CD14-positive monocyte (primary cell): ENCODE measurements at regions not wholly inside any gene's neighbourhood (a gene's known extent, or its start where the extent isn't known, plus 50 kb on each side); places are given as distances from the start of the nearest gene placed in this dataset.

Source experiments
- DNase-seq, 3 donors: peaks; one replicate each; pipeline ENCODE4 v3.0.0-alpha.2; 2011 to 2022
- H2AFZ ChIP-seq: 2 replicates; pipeline ENCODE4 v1.6.0; 2012; ENCODE audit warnings: mild to moderate bottlenecking, low read depth, low read length, inconsistent platforms; ENCODE audit not compliant: insufficient read depth, poor library complexity, severe bottlenecking
- H3K27ac ChIP-seq, 2 donors: 1 replicate in 1 of 2; 2 replicates in 1 of 2; pipeline ENCODE4 v1.5.1; 2012 to 2013; ENCODE audit warnings: low read length in 2 of 2, control low read depth in 1 of 2, inconsistent platforms in 1 of 2, low read depth in 1 of 2, mild to moderate bottlenecking in 1 of 2
- H3K27me3 ChIP-seq, 2 donors: one replicate each; pipeline versions ENCODE4 v1.6.0 to v1.6.1; 2011 to 2013; ENCODE audit warnings: low read length in 2 of 2; ENCODE audit not compliant: control insufficient read depth in 2 of 2, insufficient read depth in 2 of 2
- H3K36me3 ChIP-seq, 2 donors: replicated peaks in 1 of 2; 1 replicate in 1 of 2; 2 replicates in 1 of 2; pipeline versions ENCODE4 v1.5.1 to v1.6.1; 2012 to 2013; ENCODE audit warnings: low read length in 2 of 2, control low read depth in 1 of 2, inconsistent platforms in 1 of 2, mild to moderate bottlenecking in 1 of 2; ENCODE audit not compliant: insufficient read depth in 2 of 2, control insufficient read depth in 1 of 2
- H3K4me1 ChIP-seq, 2 donors: 1 replicate in 1 of 2; 2 replicates in 1 of 2; pipeline versions ENCODE4 v1.5.1 to v1.6.1; 2012 to 2013; ENCODE audit warnings: low read length in 2 of 2, control low read depth in 1 of 2, inconsistent platforms in 1 of 2, mild to moderate bottlenecking in 1 of 2, moderate library complexity in 1 of 2; ENCODE audit not compliant: insufficient read depth in 2 of 2, control insufficient read depth in 1 of 2
- H3K4me2 ChIP-seq: replicated peaks from 2 replicates; pipeline ENCODE3; 2012; ENCODE audit warnings: low read length, moderate library complexity, mild to moderate bottlenecking; ENCODE audit not compliant: poor library complexity, severe bottlenecking; ENCODE audit errors: extremely low read depth
- H3K4me3 ChIP-seq, 3 experiments: fragments of 200-600 bp in 1 of 3; sonication (generic) in 1 of 3; replicated peaks in 1 of 3; 1 replicate in 2 of 3; 2 replicates in 1 of 3; pipeline ENCODE4 v1.5.1; 2011 to 2013; ENCODE audit warnings: low read length in 3 of 3, mild to moderate bottlenecking in 3 of 3, control low read depth in 2 of 3, low read depth in 2 of 3, inconsistent platforms in 1 of 3, moderate library complexity in 1 of 3
- H3K79me2 ChIP-seq: 2 replicates; pipeline ENCODE4 v1.6.0; 2012; ENCODE audit warnings: mild to moderate bottlenecking, control low read depth, inconsistent platforms, low read length, moderate library complexity; ENCODE audit not compliant: insufficient read depth
- H3K9ac ChIP-seq: 2 replicates; pipeline ENCODE4 v1.6.0; 2017; ENCODE audit warnings: low read length, mild to moderate bottlenecking; ENCODE audit not compliant: insufficient read depth, poor library complexity, severe bottlenecking
- H3K9me3 ChIP-seq, 2 donors: replicated peaks in 1 of 2; 1 replicate in 1 of 2; 2 replicates in 1 of 2; pipeline versions ENCODE4 v1.5.1 to v1.6.1; 2012 to 2013; ENCODE audit warnings: low read length in 2 of 2, control low read depth in 1 of 2; ENCODE audit not compliant: control insufficient read depth in 1 of 2, insufficient read depth in 1 of 2
- H4K20me1 ChIP-seq: 2 replicates; pipeline ENCODE4 v1.6.0; 2012; ENCODE audit warnings: mild to moderate bottlenecking, low read length, control low read depth, moderate library complexity; ENCODE audit not compliant: insufficient read depth
- H3K27ac Mint-ChIP-seq, 7 donors: one replicate each; pipeline ENCODE4 v1.8.0; 2020; ENCODE audit warnings: mild to moderate bottlenecking in 7 of 7, mixed read lengths in 7 of 7, moderate library complexity in 6 of 7, inconsistent platforms in 2 of 7
- H3K27me3 Mint-ChIP-seq, 3 donors: one replicate each; pipeline ENCODE4 v1.8.0; 2021 to 2022; ENCODE audit warnings: low read depth in 3 of 3, mild to moderate bottlenecking in 3 of 3, mixed read lengths in 3 of 3, moderate library complexity in 3 of 3, inconsistent platforms in 1 of 3
- H3K36me3 Mint-ChIP-seq, 2 donors: one replicate each; pipeline ENCODE4 v1.8.0; 2020; ENCODE audit warnings: mixed read lengths in 2 of 2, inconsistent platforms in 1 of 2, mild to moderate bottlenecking in 1 of 2
- H3K4me1 Mint-ChIP-seq: one replicate; pipeline ENCODE4 v1.8.0; 2020; ENCODE audit warnings: mild to moderate bottlenecking, mixed read lengths
- H3K4me3 Mint-ChIP-seq, 2 donors: one replicate each; pipeline ENCODE4 v1.8.0; 2020; ENCODE audit warnings: mild to moderate bottlenecking in 2 of 2, mixed read lengths in 2 of 2, moderate library complexity in 1 of 2
- H3K9me3 Mint-ChIP-seq, 7 donors: one replicate each; pipeline ENCODE4 v1.8.0; 2020 to 2022; ENCODE audit warnings: mixed read lengths in 7 of 7, mild to moderate bottlenecking in 6 of 7, moderate library complexity in 6 of 7, inconsistent platforms in 2 of 7
- WGBS: methylation state at CpG from one replicate; pipeline ENCODE4 v1.1.5; 2013; ENCODE audit warnings: missing lambda C conversion rate; ENCODE audit not compliant: insufficient coverage; 5-methylcytosine and 5-hydroxymethylcytosine counted together
- intact Hi-C, 2 donors: fragments of 100-400 bp; cut with micrococcal nuclease; formaldehyde crosslinking; loops; one replicate each; pipeline versions ENCODE4 v1.15.0 to v1.15.1; 2023
- TF ChIP-seq, protein P1 (sequence below): fragments of 200-600 bp; IDR thresholded peaks from one replicate; pipeline ENCODE4 v1.8.0; 2022; ENCODE audit warnings: antibody characterized with exemption, mild to moderate bottlenecking

DNA sequence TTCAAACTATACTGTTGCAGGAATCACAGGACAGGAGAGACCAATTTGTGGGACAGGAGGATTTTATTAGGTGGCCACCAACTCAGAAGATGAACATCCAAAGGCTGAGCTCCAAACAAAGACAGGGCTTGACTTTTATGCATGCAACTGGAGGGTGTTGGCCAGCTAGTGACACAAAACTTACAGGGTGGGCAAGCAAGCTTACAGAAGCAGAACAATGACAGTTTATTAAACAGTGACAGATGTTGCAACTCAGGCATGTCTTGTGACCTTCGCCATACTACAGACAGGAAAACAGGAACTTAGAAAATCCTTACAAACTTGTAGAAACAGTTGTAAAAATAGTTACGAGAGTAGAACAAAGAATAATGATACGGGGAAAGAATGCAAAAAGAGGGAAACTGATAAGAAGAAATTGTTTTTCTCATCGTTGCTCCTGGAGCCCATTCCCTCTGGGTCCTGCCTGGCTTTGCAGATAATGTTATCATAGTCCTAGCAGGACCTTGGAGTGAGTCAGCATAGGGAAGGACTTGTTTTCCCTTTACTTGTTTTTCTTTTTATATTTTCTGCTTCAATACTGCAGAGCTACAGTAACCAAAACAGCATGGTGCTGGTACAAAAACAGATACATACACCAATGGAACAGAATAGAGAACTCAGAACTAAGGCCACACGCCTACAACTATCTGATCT is 2083.0 kb upstream of the ACO1 start:
- Histone ChIP-seq H3K36me3 (no peaks in the 10 kb centered on the region), H2AFZ (peak overlapping the region; percentile 61), H3K9me3 (peaks cover 0 to 10% of the 10 kb centered on the region in 2 donors), H3K4me2 (peak overlapping the region; percentile 64), H3K27me3 (no peaks in the 10 kb centered on the region), H3K4me1 (peaks cover 20 to 22% of the 10 kb centered on the region in 2 donors), H3K4me3 (peak overlapping the region in 2 of 3 experiments; percentile 13 to 61), H3K27ac (peak overlapping the region; percentile 77 to 97), H3K9ac (peak overlapping the region; percentile 60), H3K79me2 (no peaks in the 10 kb centered on the region), H4K20me1 (no peaks in the 10 kb centered on the region)
- peak; percentile 78 to 83 (median 82) for DNase-seq
- 0% methylated on average over 1 of the region's 5 CpGs for WGBS
- intact Hi-C loops = no loop called here
- no peaks in the 10 kb centered on the region for H3K27me3 Mint-ChIP-seq
- peak overlapping the region; percentile 6 to 84 for H3K4me3 Mint-ChIP-seq
- peaks cover 4 to 15% (median 7%) of the 10 kb centered on the region in 7 donors for H3K9me3 Mint-ChIP-seq
- peaks cover 21% of the 10 kb centered on the region for H3K4me1 Mint-ChIP-seq
- peaks cover 0 to 5% of the 10 kb centered on the region in 2 donors for H3K36me3 Mint-ChIP-seq
- TF ChIP-seq, protein P1, sequence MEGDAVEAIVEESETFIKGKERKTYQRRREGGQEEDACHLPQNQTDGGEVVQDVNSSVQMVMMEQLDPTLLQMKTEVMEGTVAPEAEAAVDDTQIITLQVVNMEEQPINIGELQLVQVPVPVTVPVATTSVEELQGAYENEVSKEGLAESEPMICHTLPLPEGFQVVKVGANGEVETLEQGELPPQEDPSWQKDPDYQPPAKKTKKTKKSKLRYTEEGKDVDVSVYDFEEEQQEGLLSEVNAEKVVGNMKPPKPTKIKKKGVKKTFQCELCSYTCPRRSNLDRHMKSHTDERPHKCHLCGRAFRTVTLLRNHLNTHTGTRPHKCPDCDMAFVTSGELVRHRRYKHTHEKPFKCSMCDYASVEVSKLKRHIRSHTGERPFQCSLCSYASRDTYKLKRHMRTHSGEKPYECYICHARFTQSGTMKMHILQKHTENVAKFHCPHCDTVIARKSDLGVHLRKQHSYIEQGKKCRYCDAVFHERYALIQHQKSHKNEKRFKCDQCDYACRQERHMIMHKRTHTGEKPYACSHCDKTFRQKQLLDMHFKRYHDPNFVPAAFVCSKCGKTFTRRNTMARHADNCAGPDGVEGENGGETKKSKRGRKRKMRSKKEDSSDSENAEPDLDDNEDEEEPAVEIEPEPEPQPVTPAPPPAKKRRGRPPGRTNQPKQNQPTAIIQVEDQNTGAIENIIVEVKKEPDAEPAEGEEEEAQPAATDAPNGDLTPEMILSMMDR = no peak
- peak overlapping the region; percentile 86 to 94 (median 87) for H3K27ac Mint-ChIP-seq

DNA sequence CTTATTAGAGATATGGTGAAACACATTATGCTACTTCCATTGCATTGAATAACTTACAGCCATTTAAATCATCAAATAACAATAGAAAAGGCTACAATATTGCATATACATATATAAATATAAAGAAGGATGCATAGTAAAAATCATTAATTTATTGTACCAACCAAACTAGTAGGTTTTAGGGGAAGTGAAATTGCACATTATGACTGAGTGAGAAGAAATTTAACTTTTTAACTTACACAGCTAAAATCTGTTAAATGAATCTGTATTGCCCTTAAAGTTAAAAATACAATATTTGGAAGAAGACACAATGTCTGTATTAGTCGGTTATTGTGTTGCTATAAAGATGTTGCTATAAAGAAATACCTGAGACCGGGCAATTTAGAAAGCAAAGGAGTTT is 2073.7 kb upstream of the ACO1 start:
- Histone ChIP-seq H3K27me3 (no peaks in the 10 kb centered on the region), H4K20me1 (no peaks in the 10 kb centered on the region), H3K79me2 (no peaks in the 10 kb centered on the region), H3K9ac (no peak overlapping the region), H2AFZ (no peak overlapping the region), H3K36me3 (no peaks in the 10 kb centered on the region), H3K4me3 (no peak overlapping the region), H3K9me3 (no peaks in the 10 kb centered on the region), H3K27ac (no peak overlapping the region), H3K4me1 (no peaks in the 10 kb centered on the region), H3K4me2 (no peak overlapping the region)
- DNase-seq = no peak
- intact Hi-C loops = no loop called here
- peaks cover 0 to 2% (median 0%) of the 10 kb centered on the region in 3 donors for H3K27me3 Mint-ChIP-seq
- TF ChIP-seq, protein P1 = no peak
- peaks cover 0 to 11% (median 2%) of the 10 kb centered on the region in 7 donors for H3K9me3 Mint-ChIP-seq
- H3K27ac Mint-ChIP-seq = no peak overlapping the region
- H3K4me3 Mint-ChIP-seq = no peak overlapping the region
- H3K36me3 Mint-ChIP-seq = no peaks in the 10 kb centered on the region
- no CpG with 5 or more reads among the region's 2 CpGs for WGBS
- H3K4me1 Mint-ChIP-seq = no peaks in the 10 kb centered on the region
